Mesenchymal stem cell (in vitro differentiated cells and primary cell): ENCODE measurements at regions not wholly inside any gene's neighbourhood (a gene's known extent, or its start where the extent isn't known, plus 50 kb on each side); places are given as distances from the start of the nearest gene placed in this dataset.

Source experiments
- DNase-seq: peaks from one replicate; pipeline ENCODE4 v3.0.0-alpha.2; 2013
- H2AFZ ChIP-seq: one replicate; pipeline ENCODE4 v1.6.1; 2013; ENCODE audit warnings: low read depth, mild to moderate bottlenecking, control low read depth, inconsistent platforms, low read length, moderate library complexity
- H2AK5ac ChIP-seq: 2 replicates; pipeline ENCODE4 v1.6.1; 2013; ENCODE audit warnings: low read length, moderate library complexity, mild to moderate bottlenecking, inconsistent platforms; ENCODE audit not compliant: severe bottlenecking
- H2BK120ac ChIP-seq: one replicate; pipeline ENCODE4 v1.6.1; 2013; ENCODE audit warnings: low read depth, mild to moderate bottlenecking, inconsistent platforms, low read length, moderate library complexity
- H2BK12ac ChIP-seq, 2 experiments: one replicate each; pipeline ENCODE4 v1.6.1; 2013; ENCODE audit warnings: inconsistent platforms in 2 of 2, low read length in 2 of 2, mild to moderate bottlenecking in 2 of 2, moderate library complexity in 2 of 2, control low read depth in 1 of 2
- H2BK15ac ChIP-seq: one replicate; pipeline ENCODE4 v1.6.1; 2013; ENCODE audit warnings: mild to moderate bottlenecking, low read depth, inconsistent platforms; ENCODE audit not compliant: poor library complexity, severe bottlenecking
- H2BK5ac ChIP-seq: 2 replicates; pipeline ENCODE4 v1.6.1; 2013; ENCODE audit warnings: low read depth, mild to moderate bottlenecking, low read length, control low read depth, inconsistent platforms; ENCODE audit not compliant: poor library complexity, severe bottlenecking
- H3K14ac ChIP-seq, 2 experiments: one replicate each; pipeline ENCODE4 v1.6.1; 2013; ENCODE audit warnings: inconsistent platforms in 2 of 2, low read length in 2 of 2, control low read depth in 1 of 2, mild to moderate bottlenecking in 1 of 2, moderate library complexity in 1 of 2
- H3K18ac ChIP-seq, 2 experiments: one replicate each; pipeline ENCODE4 v1.6.1; 2013; ENCODE audit warnings: inconsistent platforms in 2 of 2, low read length in 2 of 2, control low read depth in 1 of 2, low read depth in 1 of 2, mild to moderate bottlenecking in 1 of 2
- H3K23ac ChIP-seq, 2 experiments: one replicate each; pipeline ENCODE4 v1.6.1; 2013; ENCODE audit warnings: inconsistent platforms in 2 of 2, low read length in 2 of 2, mild to moderate bottlenecking in 2 of 2, moderate library complexity in 2 of 2, control low read depth in 1 of 2
- H3K27ac ChIP-seq: 2 replicates; pipeline ENCODE4 v1.5.1; 2013; ENCODE audit warnings: mild to moderate bottlenecking, moderate library complexity, low read length, control low read depth, inconsistent platforms; ENCODE audit not compliant: poor library complexity, severe bottlenecking
- H3K27me3 ChIP-seq, 2 experiments: 2 replicates each; pipeline versions ENCODE4 v1.6.1 to v1.7.0; 2013; ENCODE audit warnings: low read length in 2 of 2, mild to moderate bottlenecking in 2 of 2, moderate library complexity in 2 of 2, control low read depth in 1 of 2, inconsistent platforms in 1 of 2; ENCODE audit not compliant: control insufficient read depth in 1 of 2, insufficient read depth in 1 of 2
- H3K36me3 ChIP-seq, 2 experiments: 2 replicates each; pipeline versions ENCODE4 v1.6.1 to v1.7.0; 2013; ENCODE audit warnings: low read length in 2 of 2, control low read depth in 1 of 2, inconsistent platforms in 1 of 2, low read depth in 1 of 2, mild to moderate bottlenecking in 1 of 2; ENCODE audit not compliant: insufficient read depth in 2 of 2, control insufficient read depth in 1 of 2
- H3K4ac ChIP-seq, 2 experiments: one replicate each; pipeline ENCODE4 v1.6.1; 2013; ENCODE audit warnings: inconsistent platforms in 2 of 2, low read length in 2 of 2, mild to moderate bottlenecking in 2 of 2, moderate library complexity in 2 of 2, control low read depth in 1 of 2, low read depth in 1 of 2
- H3K4me1 ChIP-seq: 2 replicates; pipeline ENCODE4 v1.6.1; 2013; ENCODE audit warnings: low read depth, low read length, control low read depth; ENCODE audit not compliant: control insufficient read depth, insufficient read depth
- H3K4me2 ChIP-seq: 2 replicates; pipeline ENCODE4 v1.6.1; 2013; ENCODE audit warnings: low read length, mild to moderate bottlenecking, inconsistent platforms; ENCODE audit not compliant: poor library complexity, severe bottlenecking
- H3K4me3 ChIP-seq, 2 experiments: 2 replicates each; pipeline versions ENCODE4 v1.5.1 to v1.7.0; 2013; ENCODE audit warnings: low read length in 2 of 2, mild to moderate bottlenecking in 2 of 2, control low read depth in 1 of 2, low read depth in 1 of 2; ENCODE audit not compliant: insufficient read depth in 1 of 2
- H3K79me1 ChIP-seq: replicated peaks from 2 replicates; pipeline ENCODE4 v1.6.1; 2013; ENCODE audit warnings: mild to moderate bottlenecking, control low read depth, low read length, inconsistent platforms; ENCODE audit not compliant: poor library complexity, severe bottlenecking
- H3K9ac ChIP-seq: 2 replicates; pipeline ENCODE4 v1.7.0; 2013; ENCODE audit warnings: mild to moderate bottlenecking, low read length, moderate library complexity
- H3K9me3 ChIP-seq: 2 replicates; pipeline ENCODE4 v1.7.0; 2013; ENCODE audit warnings: mild to moderate bottlenecking, low read length; ENCODE audit not compliant: control insufficient read depth
- H4K8ac ChIP-seq: one replicate; pipeline ENCODE4 v1.6.1; 2013; ENCODE audit warnings: inconsistent platforms, mild to moderate bottlenecking, low read length, moderate library complexity
- H4K91ac ChIP-seq: one replicate; pipeline ENCODE4 v1.6.1; 2013; ENCODE audit warnings: mild to moderate bottlenecking, low read length, inconsistent platforms
- WGBS: methylation state at CpG from one replicate; pipeline ENCODE4 v1.1.7; 2013; ENCODE audit warnings: mixed read lengths; 5-methylcytosine and 5-hydroxymethylcytosine counted together

DNA sequence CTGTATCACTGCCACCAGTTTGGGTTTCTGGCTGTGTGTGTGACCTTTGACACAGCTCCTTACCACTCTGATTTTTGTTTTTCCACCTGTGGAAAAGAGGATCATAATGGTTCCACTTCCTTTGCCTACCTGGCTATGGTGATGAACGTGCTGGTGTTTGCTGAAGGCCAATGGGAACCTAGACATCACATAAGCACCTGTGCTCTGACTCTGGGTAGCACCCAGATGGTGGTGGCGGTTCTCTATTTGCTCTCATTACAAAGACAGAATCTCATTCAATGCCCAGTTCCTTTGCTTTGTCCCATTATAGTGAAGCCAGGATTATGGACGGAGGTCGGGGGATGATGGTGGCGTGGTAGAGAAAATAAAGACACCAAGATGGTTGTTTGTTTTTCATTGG, 121.2 kb upstream of the GATA6 start:
- H3K23ac ChIP-seq: no peak overlapping the region

DNA sequence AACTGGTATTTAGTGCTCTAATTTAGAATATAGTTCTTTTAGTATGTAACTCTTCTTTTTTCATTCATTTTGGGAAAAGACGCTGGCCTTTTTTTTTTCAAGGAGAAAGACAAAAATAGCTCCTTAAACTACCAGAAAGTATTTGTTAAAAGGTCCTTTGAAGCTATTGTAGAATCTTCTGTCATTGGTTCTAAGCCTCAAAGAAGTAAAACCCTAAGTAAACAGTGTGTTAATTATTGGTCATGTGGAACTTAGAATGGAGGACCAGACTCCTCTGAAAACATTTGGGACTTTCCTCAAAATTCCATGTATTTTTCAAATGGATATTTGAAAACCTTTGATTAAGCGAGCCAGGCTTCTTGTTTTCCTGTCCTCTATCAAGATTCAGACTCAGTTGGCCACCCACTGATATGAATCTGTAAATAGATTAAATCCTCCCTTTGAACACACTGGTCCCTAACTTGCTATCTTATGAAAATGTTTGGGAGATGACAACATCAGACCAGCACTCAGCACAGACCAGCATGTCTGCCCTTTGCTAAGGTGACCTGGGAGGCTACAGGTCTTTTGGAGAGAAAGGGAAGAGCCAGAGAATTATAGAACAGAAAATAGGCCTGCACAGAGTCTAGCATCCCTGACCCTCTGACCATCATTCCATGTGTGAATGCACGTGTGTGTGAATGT, 120.3 kb upstream of the GATA6 start:
- H2BK12ac ChIP-seq: no peak overlapping the region
- no peak overlapping the region for H2AK5ac ChIP-seq
- H2AFZ ChIP-seq: no peak overlapping the region
- no peak overlapping the region for H4K8ac ChIP-seq
- no peak overlapping the region for H3K4ac ChIP-seq
- no peak overlapping the region for H3K27ac ChIP-seq
- WGBS: 94% methylated on average over 2 of the region's 3 CpGs
- H2BK120ac ChIP-seq: no peak overlapping the region
- H3K4me1 ChIP-seq: no peaks in the 10 kb centered on the region
- H3K9me3 ChIP-seq: peaks cover 2% of the 10 kb centered on the region
- H3K79me1 ChIP-seq: no peaks in the 10 kb centered on the region
- no peak overlapping the region for H3K23ac ChIP-seq
- no peak overlapping the region for H3K4me3 ChIP-seq
- H4K91ac ChIP-seq: no peak overlapping the region
- H3K27me3 ChIP-seq: peaks cover 0 to 31% of the 10 kb centered on the region in 2 experiments
- H2BK15ac ChIP-seq: no peak overlapping the region
- H3K36me3 ChIP-seq: no peaks in the 10 kb centered on the region
- H3K9ac ChIP-seq: no peak overlapping the region
- no peak overlapping the region for H3K18ac ChIP-seq
- H3K4me2 ChIP-seq: no peak overlapping the region
- DNase-seq: no peak
- no peak overlapping the region for H2BK5ac ChIP-seq
- no peak overlapping the region for H3K14ac ChIP-seq

More for the DNA sequence above, 121.2 kb upstream of the GATA6 start:
- Histone ChIP-seq H3K4me1 (no peaks in the 10 kb centered on the region), H2BK15ac (no peak overlapping the region), H4K91ac (no peak overlapping the region), H2AFZ (no peak overlapping the region), H3K36me3 (no peaks in the 10 kb centered on the region), H3K27me3 (peaks cover 0 to 38% of the 10 kb centered on the region in 2 experiments), H3K79me1 (no peaks in the 10 kb centered on the region), H2BK120ac (no peak overlapping the region), H2AK5ac (no peak overlapping the region), H2BK5ac (no peak overlapping the region), H3K27ac (no peak overlapping the region), H4K8ac (no peak overlapping the region), H2BK12ac (no peak overlapping the region), H3K4ac (no peak overlapping the region), H3K14ac (no peak overlapping the region), H3K9ac (no peak overlapping the region), H3K4me2 (no peak overlapping the region), H3K4me3 (no peak overlapping the region), H3K9me3 (no peaks in the 10 kb centered on the region), H3K18ac (no peak overlapping the region)
- WGBS: 94% methylated on average over 4 of the region's 5 CpGs
- DNase-seq: no peak

DNA sequence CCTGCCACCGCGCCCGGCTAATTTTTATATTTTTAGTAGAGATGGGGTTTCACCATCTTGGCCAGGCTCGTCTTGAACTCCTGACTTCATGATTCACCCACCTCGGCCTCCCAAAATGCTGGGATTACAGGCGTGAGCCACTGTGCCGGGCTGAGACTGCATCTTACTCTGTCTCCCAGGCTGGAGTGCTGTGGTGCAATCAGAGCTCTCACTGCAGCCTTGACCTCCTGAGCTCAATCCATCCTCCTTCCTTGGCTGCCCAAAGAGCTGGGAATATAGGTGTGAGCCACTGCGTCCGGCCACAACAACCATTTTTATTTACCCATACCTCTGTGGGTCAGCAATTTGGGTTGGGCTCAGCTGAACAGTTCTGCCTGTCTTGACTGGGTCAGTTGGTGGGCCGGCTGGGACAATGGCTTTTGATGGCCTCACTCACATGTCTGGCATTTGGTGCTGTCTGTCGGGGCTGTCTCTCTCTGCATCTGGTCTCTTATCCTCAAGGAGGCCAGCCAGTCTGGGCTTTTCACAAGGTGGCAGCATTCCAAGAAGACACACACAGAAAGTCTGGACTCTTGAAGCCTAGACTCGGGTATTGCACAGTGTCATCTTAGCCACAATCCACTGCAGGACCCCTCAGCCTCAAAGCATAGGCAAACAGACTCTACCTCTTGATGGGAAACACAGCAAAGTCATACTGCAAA, 116.8 kb upstream of the GATA6 start:
- H3K36me3 ChIP-seq: no peaks in the 10 kb centered on the region
- no peak overlapping the region for H2AK5ac ChIP-seq
- no peaks in the 10 kb centered on the region for H3K4me1 ChIP-seq
- H4K91ac ChIP-seq: no peak overlapping the region
- no peak overlapping the region for H2BK120ac ChIP-seq
- no peak overlapping the region for H2BK15ac ChIP-seq
- no peak overlapping the region for H3K4ac ChIP-seq
- no peak overlapping the region for H3K23ac ChIP-seq
- H3K27ac ChIP-seq: no peak overlapping the region
- no peak overlapping the region for H3K9ac ChIP-seq
- H3K9me3 ChIP-seq: peaks cover 12% of the 10 kb centered on the region
- no peak overlapping the region for H2AFZ ChIP-seq
- no peak overlapping the region for H4K8ac ChIP-seq
- no peak overlapping the region for H3K4me2 ChIP-seq
- no peak overlapping the region for H3K4me3 ChIP-seq
- no peaks in the 10 kb centered on the region for H3K79me1 ChIP-seq
- DNase-seq: peak; percentile 12
- WGBS: 86% methylated on average over 12 of the region's 12 CpGs
- no peak overlapping the region for H3K14ac ChIP-seq
- H3K27me3 ChIP-seq: peaks cover 0 to 7% of the 10 kb centered on the region in 2 experiments
- no peak overlapping the region for H2BK5ac ChIP-seq
- H3K18ac ChIP-seq: no peak overlapping the region
- H2BK12ac ChIP-seq: no peak overlapping the region

DNA sequence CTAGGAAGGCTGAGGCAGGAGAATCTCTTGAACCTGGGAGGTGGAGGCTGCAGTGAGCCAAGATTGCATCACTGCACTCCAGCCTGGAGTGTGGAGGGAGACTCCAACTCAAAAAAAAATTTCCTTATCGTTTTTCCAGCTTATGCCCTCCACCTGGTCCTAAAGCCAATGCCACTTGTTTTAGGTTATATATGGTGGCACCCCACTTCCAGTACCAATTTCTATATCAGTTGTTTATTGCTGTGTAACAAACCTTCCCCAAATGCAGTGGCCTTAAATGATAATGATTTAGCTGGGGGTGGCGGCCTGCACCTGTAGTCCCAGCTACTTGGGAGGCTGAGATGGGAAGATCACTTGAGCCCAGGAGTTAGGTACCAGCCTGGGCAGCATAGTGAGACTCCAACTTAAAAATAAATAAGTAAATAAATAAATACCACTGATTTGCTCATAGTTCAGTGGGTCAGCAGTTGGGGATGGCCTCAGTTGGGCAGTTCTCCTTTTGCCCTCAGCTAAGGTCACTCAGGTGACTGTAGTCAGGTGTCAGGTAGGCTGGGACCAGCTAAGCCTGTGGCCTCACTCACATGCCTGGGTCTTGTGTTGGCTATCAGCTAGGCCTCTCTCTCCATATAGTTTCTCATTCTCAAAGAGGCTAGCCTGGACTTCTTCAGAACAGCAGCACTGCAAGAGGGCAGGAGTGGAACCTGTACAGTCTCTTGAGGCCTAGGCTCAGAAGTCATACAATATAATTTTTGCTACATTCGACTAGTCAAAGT, 113.7 kb upstream of the GATA6 start:
- no peak overlapping the region for H2BK15ac ChIP-seq
- no peak overlapping the region for H4K8ac ChIP-seq
- H3K9ac ChIP-seq: no peak overlapping the region
- no peak overlapping the region for H2BK12ac ChIP-seq
- H3K79me1 ChIP-seq: no peaks in the 10 kb centered on the region
- H3K27ac ChIP-seq: no peak overlapping the region
- no peak overlapping the region for H3K14ac ChIP-seq
- H3K4ac ChIP-seq: no peak overlapping the region
- no peak for DNase-seq
- H3K9me3 ChIP-seq: peaks cover 12% of the 10 kb centered on the region
- H2BK120ac ChIP-seq: no peak overlapping the region
- no peak overlapping the region for H2BK5ac ChIP-seq
- no peaks in the 10 kb centered on the region for H3K4me1 ChIP-seq
- no peak overlapping the region for H3K23ac ChIP-seq
- no peak overlapping the region for H2AFZ ChIP-seq
- WGBS: 100% methylated on average over 1 of the region's 3 CpGs
- no peaks in the 10 kb centered on the region for H3K36me3 ChIP-seq
- no peak overlapping the region for H3K18ac ChIP-seq
- H3K4me2 ChIP-seq: no peak overlapping the region
- no peak overlapping the region for H3K4me3 ChIP-seq
- H2AK5ac ChIP-seq: no peak overlapping the region
- no peak overlapping the region for H4K91ac ChIP-seq
- peaks cover 0 to 3% of the 10 kb centered on the region in 2 experiments for H3K27me3 ChIP-seq
